Activated CD8-positive, alpha-beta memory T cell treated with anti-CD3 and anti-CD28 coated beads for 48 hours (primary cell): ENCODE measurements at regions not wholly inside any gene's neighbourhood (a gene's known extent, or its start where the extent isn't known, plus 50 kb on each side); places are given as distances from the start of the nearest gene placed in this dataset.

Experiments used
- DNase-seq, 3 experiments: peaks; one replicate each; pipeline ENCODE4 v3.0.0-alpha.2; 2020; ENCODE audit warnings: low read depth in 2 of 3, low spot score in 2 of 3

- DNase-seq: no peak
Measured at GRCh38 chr14:101132588-101132987, 229.1 kb upstream of the RTL1 start.

- no peak for DNase-seq
Measured at GRCh38 chr14:101133068-101133467, 229.5 kb upstream of the RTL1 start.

GRCh38 chr14:101134161-101134631, 230.7 kb upstream of the RTL1 start:
- no peak for DNase-seq

- DNase-seq: no peak
Measured at GRCh38 chr14:101134851-101135433, 231.4 kb upstream of the RTL1 start.

- no peak for DNase-seq
Measured at GRCh38 chr14:101135796-101136742, 232.5 kb upstream of the RTL1 start.

- DNase-seq: no peak
Measured at GRCh38 chr14:101137234-101137633, 233.7 kb upstream of the RTL1 start.

- DNase-seq: no peak
Measured at GRCh38 chr14:101147848-101148247, 244.3 kb upstream of the RTL1 start.

GRCh38 chr14:101150039-101150610, 246.6 kb upstream of the RTL1 start:
- DNase-seq: no peak

GRCh38 chr14:101151226-101151926, 247.9 kb upstream of the RTL1 start:
- no peak for DNase-seq

GRCh38 chr14:101151927-101152305, 248.4 kb upstream of the RTL1 start:
- no peak for DNase-seq

GRCh38 chr14:101152855-101153254, 249.3 kb upstream of the RTL1 start:
- no peak for DNase-seq

- DNase-seq: no peak
Measured at GRCh38 chr14:101153691-101154090, 250.2 kb upstream of the RTL1 start.

GRCh38 chr14:101155575-101155974, 252.1 kb upstream of the RTL1 start:
- DNase-seq: no peak

- no peak for DNase-seq
Measured at GRCh38 chr14:101167428-101167827, 263.9 kb upstream of the RTL1 start.

- DNase-seq: no peak
Measured at GRCh38 chr14:101169267-101169666, 265.7 kb upstream of the RTL1 start.

GRCh38 chr14:101171650-101172049, 268.1 kb upstream of the RTL1 start:
- DNase-seq: no peak

- no peak for DNase-seq
Measured at GRCh38 chr14:101173698-101174521, 270.4 kb upstream of the RTL1 start.

- DNase-seq: no peak
Measured at GRCh38 chr14:101174522-101174838, 271.0 kb upstream of the RTL1 start.

GRCh38 chr14:101174980-101175606, 271.6 kb upstream of the RTL1 start:
- DNase-seq: no peak
